ENCODE measurements at regions not wholly inside any gene's neighbourhood (a gene's known extent, or its start where the extent isn't known, plus 50 kb on each side); places are given as distances from the start of the nearest gene placed in this dataset.

GRCh38 chr17:14882131-14882530 lies 383.0 kb downstream of the PMP22 start:
- Histone ChIP-seq H3K4me3 (ENCODE audit: severe bottlenecking) (no peak overlapping the region), H3K9me3 (ENCODE audit: severe bottlenecking) (peaks cover 4% of the 10 kb centered on the region), H3K36me3 (ENCODE audit: low read depth) (no peaks in the 10 kb centered on the region), H3K27ac (ENCODE audit: poor library complexity, severe bottlenecking) (no peak overlapping the region), H3K4me1 (ENCODE audit: insufficient read depth, poor library complexity, severe bottlenecking) (no peaks in the 10 kb centered on the region), H3K27me3 (ENCODE audit: insufficient read depth, poor library complexity, severe bottlenecking) (no peaks in the 10 kb centered on the region)
- DNase-seq (ENCODE audit: low spot score), result no peak
- TF ChIP-seq, protein P1, sequence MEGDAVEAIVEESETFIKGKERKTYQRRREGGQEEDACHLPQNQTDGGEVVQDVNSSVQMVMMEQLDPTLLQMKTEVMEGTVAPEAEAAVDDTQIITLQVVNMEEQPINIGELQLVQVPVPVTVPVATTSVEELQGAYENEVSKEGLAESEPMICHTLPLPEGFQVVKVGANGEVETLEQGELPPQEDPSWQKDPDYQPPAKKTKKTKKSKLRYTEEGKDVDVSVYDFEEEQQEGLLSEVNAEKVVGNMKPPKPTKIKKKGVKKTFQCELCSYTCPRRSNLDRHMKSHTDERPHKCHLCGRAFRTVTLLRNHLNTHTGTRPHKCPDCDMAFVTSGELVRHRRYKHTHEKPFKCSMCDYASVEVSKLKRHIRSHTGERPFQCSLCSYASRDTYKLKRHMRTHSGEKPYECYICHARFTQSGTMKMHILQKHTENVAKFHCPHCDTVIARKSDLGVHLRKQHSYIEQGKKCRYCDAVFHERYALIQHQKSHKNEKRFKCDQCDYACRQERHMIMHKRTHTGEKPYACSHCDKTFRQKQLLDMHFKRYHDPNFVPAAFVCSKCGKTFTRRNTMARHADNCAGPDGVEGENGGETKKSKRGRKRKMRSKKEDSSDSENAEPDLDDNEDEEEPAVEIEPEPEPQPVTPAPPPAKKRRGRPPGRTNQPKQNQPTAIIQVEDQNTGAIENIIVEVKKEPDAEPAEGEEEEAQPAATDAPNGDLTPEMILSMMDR (IDR thresholded peaks at IDR 0.05; ENCODE audit: poor library complexity, severe bottlenecking), result no peak
- no peak for ATAC-seq (ENCODE audit: low read depth)

DNA sequence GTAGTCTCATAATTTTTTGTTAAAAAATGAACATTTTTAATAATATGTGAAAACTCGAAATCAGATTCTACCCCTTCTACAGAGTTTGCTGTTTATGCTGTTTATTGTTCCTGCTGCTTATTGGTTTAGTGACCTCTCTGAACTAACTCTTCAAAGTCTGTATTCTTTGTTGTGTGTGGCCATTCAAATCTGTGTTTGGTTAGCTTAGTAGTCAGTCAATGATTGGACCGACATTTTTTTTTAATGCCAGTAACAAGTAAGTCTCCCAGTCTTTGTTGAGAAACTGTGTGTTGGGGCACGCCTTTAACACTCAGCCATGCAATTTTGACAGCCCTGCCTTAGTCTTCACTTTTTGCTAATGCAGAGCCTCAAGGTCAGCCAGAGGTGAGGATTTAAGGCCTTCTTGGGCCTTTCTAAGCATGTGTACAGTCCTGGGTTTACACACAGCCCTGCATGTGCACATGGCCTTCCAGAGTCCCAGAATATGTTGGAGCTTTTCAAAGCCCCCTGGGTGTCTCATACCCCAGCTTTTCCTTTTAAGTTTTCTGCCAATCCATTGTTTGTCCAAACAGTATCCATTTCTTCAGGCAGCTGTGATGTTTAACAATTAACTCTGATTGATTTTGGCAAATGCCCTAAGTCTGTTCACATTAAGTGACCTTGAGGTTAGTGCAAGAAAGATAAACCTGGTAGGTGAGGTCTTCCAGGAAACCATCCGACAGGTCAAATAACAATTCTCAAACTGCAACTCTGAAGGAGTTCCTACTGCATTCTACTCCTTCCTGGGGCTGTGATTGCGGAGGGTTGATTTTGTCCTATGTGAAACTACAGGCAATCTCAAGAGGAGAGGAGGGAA lies 389.3 kb downstream of the PMP22 start:
- no peak for DNase-seq (ENCODE audit: low spot score)
- Histone ChIP-seq H3K9me3 (ENCODE audit: severe bottlenecking) (no peaks in the 10 kb centered on the region), H3K4me3 (ENCODE audit: severe bottlenecking) (no peak overlapping the region), H3K27ac (ENCODE audit: poor library complexity, severe bottlenecking) (no peak overlapping the region), H3K4me1 (ENCODE audit: insufficient read depth, poor library complexity, severe bottlenecking) (peaks cover 7% of the 10 kb centered on the region), H3K36me3 (ENCODE audit: low read depth) (no peaks in the 10 kb centered on the region), H3K27me3 (ENCODE audit: insufficient read depth, poor library complexity, severe bottlenecking) (no peaks in the 10 kb centered on the region)
- TF ChIP-seq, protein P1 (IDR thresholded peaks at IDR 0.05; ENCODE audit: poor library complexity, severe bottlenecking), result no peak
- ATAC-seq (ENCODE audit: low read depth), result no peak

GRCh38 chr17:14873996-14874395 lies 391.1 kb downstream of the PMP22 start:
- Histone ChIP-seq H3K4me3 (ENCODE audit: severe bottlenecking) (no peak overlapping the region), H3K36me3 (ENCODE audit: low read depth) (no peaks in the 10 kb centered on the region), H3K27ac (ENCODE audit: poor library complexity, severe bottlenecking) (no peak overlapping the region), H3K27me3 (ENCODE audit: insufficient read depth, poor library complexity, severe bottlenecking) (no peaks in the 10 kb centered on the region), H3K9me3 (ENCODE audit: severe bottlenecking) (no peaks in the 10 kb centered on the region), H3K4me1 (ENCODE audit: insufficient read depth, poor library complexity, severe bottlenecking) (peaks cover 7% of the 10 kb centered on the region)
- no peak for ATAC-seq (ENCODE audit: low read depth)
- DNase-seq (ENCODE audit: low spot score), result no peak
- TF ChIP-seq, protein P1 (IDR thresholded peaks at IDR 0.05; ENCODE audit: poor library complexity, severe bottlenecking), result no peak

GRCh38 chr17:14873540-14873939 lies 391.6 kb downstream of the PMP22 start:
- Histone ChIP-seq H3K27ac (ENCODE audit: poor library complexity, severe bottlenecking) (no peak overlapping the region), H3K4me1 (ENCODE audit: insufficient read depth, poor library complexity, severe bottlenecking) (peaks cover 7% of the 10 kb centered on the region), H3K36me3 (ENCODE audit: low read depth) (no peaks in the 10 kb centered on the region), H3K4me3 (ENCODE audit: severe bottlenecking) (no peak overlapping the region), H3K9me3 (ENCODE audit: severe bottlenecking) (no peaks in the 10 kb centered on the region), H3K27me3 (ENCODE audit: insufficient read depth, poor library complexity, severe bottlenecking) (no peaks in the 10 kb centered on the region)
- TF ChIP-seq, protein P1 (IDR thresholded peaks at IDR 0.05; ENCODE audit: poor library complexity, severe bottlenecking), result no peak
- DNase-seq (ENCODE audit: low spot score), result no peak
- ATAC-seq (ENCODE audit: low read depth), result no peak

GRCh38 chr17:14871921-14872320 lies 393.2 kb downstream of the PMP22 start:
- TF ChIP-seq, protein P1 (IDR thresholded peaks at IDR 0.05; ENCODE audit: poor library complexity, severe bottlenecking), result no peak
- 0 out of 3 replicates have a peak, but pooled peaks have one; percentile 23 for ATAC-seq (ENCODE audit: low read depth)
- no peak for DNase-seq (ENCODE audit: low spot score)
- Histone ChIP-seq H3K4me1 (ENCODE audit: insufficient read depth, poor library complexity, severe bottlenecking) (peaks cover 7% of the 10 kb centered on the region), H3K9me3 (ENCODE audit: severe bottlenecking) (no peaks in the 10 kb centered on the region), H3K4me3 (ENCODE audit: severe bottlenecking) (no peak overlapping the region), H3K27me3 (ENCODE audit: insufficient read depth, poor library complexity, severe bottlenecking) (no peaks in the 10 kb centered on the region), H3K27ac (ENCODE audit: poor library complexity, severe bottlenecking) (no peak overlapping the region), H3K36me3 (ENCODE audit: low read depth) (no peaks in the 10 kb centered on the region)

All from RWPE2 (cell line).